ENCODE measurements at regions not wholly inside any gene's neighbourhood (a gene's known extent, or its start where the extent isn't known, plus 50 kb on each side); places are given as distances from the start of the nearest gene placed in this dataset.

DNA sequence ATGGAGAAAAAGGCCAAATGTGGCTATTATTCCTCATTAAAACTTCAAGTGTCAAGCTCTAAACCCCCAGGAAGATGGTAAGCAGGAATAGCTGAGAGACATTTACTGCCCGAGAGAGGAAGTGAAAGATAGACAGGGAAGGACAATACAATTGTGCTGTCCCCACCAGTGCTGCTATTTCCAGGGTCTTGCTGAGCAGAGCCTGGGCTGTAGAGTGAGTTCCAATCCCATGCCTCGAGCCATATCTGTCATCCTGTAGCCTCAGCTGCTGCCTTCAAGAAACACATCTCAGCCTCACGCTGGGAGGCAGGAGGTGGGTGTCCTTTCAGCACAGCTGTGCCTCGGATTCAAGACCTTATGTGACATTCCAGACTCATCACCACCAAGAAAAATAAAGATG is 114.0 kb downstream of the RPAP3 start:
- TF ChIP-seq ZNF384 (IDR thresholded peaks at IDR 0.05), result no peak
- no peak for TF ChIP-seq SP1 (IDR thresholded peaks at IDR 0.05)
- TF ChIP-seq FOXM1 (IDR thresholded peaks at IDR 0.05; ENCODE audit: borderline replicate concordance), result no peak
- no peak for TF ChIP-seq FOXA1 (IDR thresholded peaks at IDR 0.05)
- TF ChIP-seq TARDBP (IDR thresholded peaks at IDR 0.05), result no peak
- no peak for TF ChIP-seq FOXK2 (IDR thresholded peaks at IDR 0.05)
- no peak for TF ChIP-seq ELF4 (IDR thresholded peaks at IDR 0.05)
- TF ChIP-seq NFRKB (IDR thresholded peaks at IDR 0.05), result no peak
- TF ChIP-seq CTBP1 (IDR thresholded peaks at IDR 0.05; ENCODE audit: borderline replicate concordance), result no peak
- no peak for TF ChIP-seq HDGF (IDR thresholded peaks at IDR 0.05; ENCODE audit: borderline replicate concordance)
- TF ChIP-seq LEF1 (IDR thresholded peaks at IDR 0.05; ENCODE audit: borderline replicate concordance), result no peak
- no peak for TF ChIP-seq ARNT (IDR thresholded peaks at IDR 0.05)
- no peak for TF ChIP-seq PKNOX1 (IDR thresholded peaks at IDR 0.05)

All from HEK293T (cell line).